Nephron progenitor cell (in vitro differentiated cells): ENCODE measurements at regions not wholly inside any gene's neighbourhood (a gene's known extent, or its start where the extent isn't known, plus 50 kb on each side); places are given as distances from the start of the nearest gene placed in this dataset.

Experiments
- DNase-seq: peaks from one replicate; pipeline ENCODE4 v3.0.0; 2021
- H3K27ac Mint-ChIP-seq: 2 replicates; pipeline ENCODE4 v1.8.0; 2021; ENCODE audit warnings: mild to moderate bottlenecking, moderate library complexity, mixed read lengths
- H3K27me3 Mint-ChIP-seq: 2 replicates; pipeline ENCODE4 v1.8.0; 2021; ENCODE audit warnings: mild to moderate bottlenecking, low read depth, mixed read lengths; ENCODE audit not compliant: poor library complexity
- H3K36me3 Mint-ChIP-seq: 2 replicates; pipeline ENCODE4 v1.8.0; 2021; ENCODE audit warnings: low read depth, mixed read lengths
- H3K4me1 Mint-ChIP-seq: 2 replicates; pipeline ENCODE4 v1.8.0; 2021; ENCODE audit warnings: mixed read lengths
- H3K4me3 Mint-ChIP-seq: 2 replicates; pipeline ENCODE4 v1.8.0; 2021; ENCODE audit warnings: mild to moderate bottlenecking, moderate library complexity, mixed read lengths
- H3K9me3 Mint-ChIP-seq: 2 replicates; pipeline ENCODE4 v1.8.0; 2021; ENCODE audit warnings: mild to moderate bottlenecking, moderate library complexity, mixed read lengths
- CTCF ChIP-seq: fragments of 200-600 bp; sonication (generic); IDR thresholded peaks from 2 replicates; pipeline ENCODE4 v1.5.0; 2021; ENCODE audit warnings: antibody characterized with exemption

- no peak overlapping the region for H3K4me3 Mint-ChIP-seq
- no peaks in the 10 kb centered on the region for H3K36me3 Mint-ChIP-seq
- peaks cover 11% of the 10 kb centered on the region for H3K9me3 Mint-ChIP-seq
- peak overlapping the region; percentile 51 for H3K27ac Mint-ChIP-seq
- no peak for DNase-seq
- peaks cover 18% of the 10 kb centered on the region for H3K4me1 Mint-ChIP-seq
- peaks cover 4% of the 10 kb centered on the region for H3K27me3 Mint-ChIP-seq
- TF ChIP-seq CTCF, result no peak
Measured at GRCh38 chr13:40252676-40253075, 413.8 kb downstream of the FOXO1 start.

- H3K4me1 Mint-ChIP-seq, result peaks cover 12% of the 10 kb centered on the region
Measured at GRCh38 chr13:40254394-40254793, 412.0 kb downstream of the FOXO1 start.

GRCh38 chr13:40255551-40255950 is 410.9 kb downstream of the FOXO1 start:
- H3K27ac Mint-ChIP-seq, result no peak overlapping the region
- H3K36me3 Mint-ChIP-seq, result no peaks in the 10 kb centered on the region
- no peak overlapping the region for H3K4me3 Mint-ChIP-seq
- no peak for TF ChIP-seq CTCF
- no peaks in the 10 kb centered on the region for H3K9me3 Mint-ChIP-seq
- peaks cover 12% of the 10 kb centered on the region for H3K4me1 Mint-ChIP-seq
- H3K27me3 Mint-ChIP-seq, result peaks cover 4% of the 10 kb centered on the region
- no peak for DNase-seq

More at GRCh38 chr13:40254394-40254793, 412.0 kb downstream of the FOXO1 start:
- H3K9me3 Mint-ChIP-seq, result no peaks in the 10 kb centered on the region
- TF ChIP-seq CTCF, result no peak
- H3K4me3 Mint-ChIP-seq, result no peak overlapping the region
- no peaks in the 10 kb centered on the region for H3K36me3 Mint-ChIP-seq
- peaks cover 4% of the 10 kb centered on the region for H3K27me3 Mint-ChIP-seq
- no peak overlapping the region for H3K27ac Mint-ChIP-seq
- DNase-seq, result no peak

GRCh38 chr13:40259899-40260298 is 406.5 kb downstream of the FOXO1 start:
- Mint-ChIP-seq H3K27ac (no peak overlapping the region), H3K27me3 (no peaks in the 10 kb centered on the region), H3K9me3 (no peaks in the 10 kb centered on the region), H3K4me1 (peaks cover 10% of the 10 kb centered on the region), H3K36me3 (no peaks in the 10 kb centered on the region), H3K4me3 (no peak overlapping the region)
- no peak for TF ChIP-seq CTCF
- no peak for DNase-seq

- no peak overlapping the region for H3K4me3 Mint-ChIP-seq
- DNase-seq, result no peak
- H3K27ac Mint-ChIP-seq, result no peak overlapping the region
- no peaks in the 10 kb centered on the region for H3K9me3 Mint-ChIP-seq
- peaks cover 10% of the 10 kb centered on the region for H3K4me1 Mint-ChIP-seq
- H3K36me3 Mint-ChIP-seq, result no peaks in the 10 kb centered on the region
- TF ChIP-seq CTCF, result no peak
- H3K27me3 Mint-ChIP-seq, result peaks cover under 1% of the 10 kb centered on the region
Measured at GRCh38 chr13:40261336-40261735, 405.1 kb downstream of the FOXO1 start.

- H3K9me3 Mint-ChIP-seq, result no peaks in the 10 kb centered on the region
- H3K27me3 Mint-ChIP-seq, result peaks cover 4% of the 10 kb centered on the region
- DNase-seq, result no peak
- no peak for TF ChIP-seq CTCF
- H3K36me3 Mint-ChIP-seq, result no peaks in the 10 kb centered on the region
- H3K27ac Mint-ChIP-seq, result no peak overlapping the region
- H3K4me1 Mint-ChIP-seq, result peaks cover 10% of the 10 kb centered on the region
- no peak overlapping the region for H3K4me3 Mint-ChIP-seq
Measured at GRCh38 chr13:40261947-40262346, 404.5 kb downstream of the FOXO1 start.
